ENCODE measurements at regions not wholly inside any gene's neighbourhood (a gene's known extent, or its start where the extent isn't known, plus 50 kb on each side); places are given as distances from the start of the nearest gene placed in this dataset.

DNA sequence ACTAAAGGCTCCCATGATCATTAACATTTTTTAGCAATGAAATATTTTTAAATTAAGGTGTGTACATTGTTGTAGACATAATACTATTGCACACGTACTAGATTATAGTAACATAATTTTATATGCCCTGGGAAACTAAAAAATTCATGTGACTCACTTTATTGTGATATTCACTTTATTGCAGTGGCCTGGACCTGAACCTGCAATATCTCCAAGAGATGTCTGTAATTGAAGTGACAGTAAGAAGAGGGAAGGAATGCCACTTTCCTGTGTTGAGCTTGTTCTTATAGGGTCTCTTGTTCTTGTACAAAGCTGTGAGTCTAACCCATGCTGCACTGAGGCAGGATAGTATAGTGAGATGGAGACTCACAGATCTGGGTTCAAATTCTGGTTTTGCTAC is 66.9 kb upstream of the USP24 start:
- H3K4me3 Mint-ChIP-seq: no peak overlapping the region
- H3K36me3 Mint-ChIP-seq: no peaks in the 10 kb centered on the region
- no peak overlapping the region for H3K27ac Mint-ChIP-seq
- no peaks in the 10 kb centered on the region for H3K27me3 Mint-ChIP-seq
- H3K9me3 Mint-ChIP-seq (ENCODE audit: low read depth): no peaks in the 10 kb centered on the region
- peaks cover 16% of the 10 kb centered on the region for H3K4me1 Mint-ChIP-seq (ENCODE audit: low read depth)

DNA sequence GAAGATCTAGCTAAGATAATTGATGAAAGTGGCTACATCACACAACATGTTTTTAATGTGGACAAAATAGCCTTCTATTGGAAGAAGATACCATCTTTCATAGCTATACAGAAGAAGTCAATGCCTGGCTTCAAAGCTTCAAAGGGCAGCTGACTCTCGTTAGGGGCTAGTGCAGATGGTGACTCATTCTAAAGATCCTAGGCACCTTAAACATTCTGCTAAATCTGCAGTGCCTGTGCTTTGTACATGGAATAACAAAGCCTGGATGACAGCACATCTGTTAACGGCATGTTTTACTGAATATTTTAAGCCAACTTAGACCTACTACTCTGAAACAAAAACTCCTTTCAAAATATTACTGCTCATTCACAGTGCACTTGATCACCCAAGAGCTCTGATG is 65.6 kb upstream of the USP24 start:
- Mint-ChIP-seq H3K4me3 (no peak overlapping the region), H3K36me3 (no peaks in the 10 kb centered on the region), H3K9me3 (ENCODE audit: low read depth) (no peaks in the 10 kb centered on the region), H3K27me3 (no peaks in the 10 kb centered on the region), H3K27ac (no peak overlapping the region), H3K4me1 (ENCODE audit: low read depth) (peaks cover 15% of the 10 kb centered on the region)

DNA sequence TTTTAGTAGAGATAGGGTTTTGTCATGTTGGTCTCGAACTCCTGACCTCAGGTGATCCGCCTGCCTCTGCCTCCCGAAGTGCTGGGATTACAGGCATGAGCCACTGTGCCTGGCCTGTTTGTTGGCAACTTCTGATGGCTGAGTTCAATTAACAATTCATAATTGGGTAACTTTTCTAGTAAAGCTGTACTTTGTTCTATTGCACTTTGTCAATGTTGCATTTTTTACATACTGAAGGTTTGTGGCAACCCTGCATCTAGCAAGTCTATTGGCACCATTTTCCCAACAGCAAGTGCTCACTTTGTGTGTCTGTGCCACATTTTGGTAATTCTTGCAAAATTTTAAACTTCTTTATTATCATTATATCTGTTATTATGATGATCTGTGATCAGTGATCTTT is 64.5 kb upstream of the USP24 start:
- peaks cover 17% of the 10 kb centered on the region for H3K4me1 Mint-ChIP-seq (ENCODE audit: low read depth)
- H3K36me3 Mint-ChIP-seq: no peaks in the 10 kb centered on the region
- H3K27ac Mint-ChIP-seq: no peak overlapping the region
- H3K9me3 Mint-ChIP-seq (ENCODE audit: low read depth): no peaks in the 10 kb centered on the region
- H3K27me3 Mint-ChIP-seq: no peaks in the 10 kb centered on the region
- H3K4me3 Mint-ChIP-seq: no peak overlapping the region

DNA sequence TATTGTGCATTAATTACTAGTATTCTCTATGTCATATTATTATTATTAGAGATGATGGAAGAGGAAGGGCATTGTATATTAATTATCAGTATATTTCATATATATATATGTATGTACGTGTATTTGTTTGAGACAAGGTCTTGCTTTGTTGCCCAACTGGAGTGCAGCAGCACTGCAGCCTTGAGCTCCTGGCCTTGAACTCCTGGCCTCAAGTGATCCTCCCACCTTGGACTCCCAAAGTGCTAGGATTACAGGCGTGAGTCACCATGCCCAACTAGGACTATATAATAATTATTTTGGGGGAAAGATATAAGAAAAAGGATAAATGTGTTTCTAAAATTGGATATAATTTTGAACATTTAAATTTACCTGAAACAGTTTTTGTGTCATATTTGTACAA is 63.2 kb upstream of the USP24 start:
- H3K4me3 Mint-ChIP-seq: no peak overlapping the region
- no peaks in the 10 kb centered on the region for H3K36me3 Mint-ChIP-seq
- no peaks in the 10 kb centered on the region for H3K27me3 Mint-ChIP-seq

DNA sequence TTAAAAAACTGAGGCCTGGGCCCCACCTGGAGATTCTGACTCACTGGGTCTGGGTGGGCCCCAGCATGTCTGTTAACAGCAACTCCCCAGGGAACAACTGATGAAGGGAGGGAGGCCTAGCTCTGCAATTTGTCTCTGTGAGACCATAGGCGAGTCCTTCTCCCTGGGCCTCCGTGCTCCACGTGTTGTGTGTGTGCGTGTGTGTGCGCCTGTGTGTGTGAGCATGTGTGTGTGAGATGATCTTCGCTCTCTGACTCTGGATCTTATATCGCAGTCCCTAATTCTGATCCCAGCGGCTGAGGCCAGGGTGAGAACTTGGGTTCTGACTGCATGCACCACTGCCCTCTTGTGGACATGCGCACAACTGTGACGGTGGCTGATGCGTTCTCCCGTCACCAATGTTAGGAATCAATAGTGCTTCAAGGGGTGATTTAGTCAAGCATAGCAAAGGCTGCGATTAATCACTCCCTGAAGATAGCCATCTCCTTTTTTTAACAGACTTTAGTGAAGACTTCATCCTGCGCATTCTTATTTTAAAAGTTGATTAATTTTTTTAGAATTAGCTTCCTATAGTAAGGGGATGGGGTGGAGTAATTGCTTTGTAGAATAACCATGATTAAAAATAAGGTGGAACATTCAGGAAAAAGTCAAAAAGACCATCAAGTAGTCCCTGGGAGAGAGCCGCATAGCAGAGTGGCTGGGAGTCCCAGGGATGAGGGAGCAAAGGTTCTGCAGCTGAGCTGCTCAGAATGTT is 62.4 kb upstream of the USP24 start:
- H3K36me3 Mint-ChIP-seq: no peaks in the 10 kb centered on the region
- H3K27ac Mint-ChIP-seq: peak overlapping the region; percentile 77

More for the DNA sequence above, 63.2 kb upstream of the USP24 start:
- H3K4me1 Mint-ChIP-seq (ENCODE audit: low read depth): peaks cover 19% of the 10 kb centered on the region
- H3K9me3 Mint-ChIP-seq (ENCODE audit: low read depth): no peaks in the 10 kb centered on the region
- H3K27ac Mint-ChIP-seq: no peak overlapping the region

DNA sequence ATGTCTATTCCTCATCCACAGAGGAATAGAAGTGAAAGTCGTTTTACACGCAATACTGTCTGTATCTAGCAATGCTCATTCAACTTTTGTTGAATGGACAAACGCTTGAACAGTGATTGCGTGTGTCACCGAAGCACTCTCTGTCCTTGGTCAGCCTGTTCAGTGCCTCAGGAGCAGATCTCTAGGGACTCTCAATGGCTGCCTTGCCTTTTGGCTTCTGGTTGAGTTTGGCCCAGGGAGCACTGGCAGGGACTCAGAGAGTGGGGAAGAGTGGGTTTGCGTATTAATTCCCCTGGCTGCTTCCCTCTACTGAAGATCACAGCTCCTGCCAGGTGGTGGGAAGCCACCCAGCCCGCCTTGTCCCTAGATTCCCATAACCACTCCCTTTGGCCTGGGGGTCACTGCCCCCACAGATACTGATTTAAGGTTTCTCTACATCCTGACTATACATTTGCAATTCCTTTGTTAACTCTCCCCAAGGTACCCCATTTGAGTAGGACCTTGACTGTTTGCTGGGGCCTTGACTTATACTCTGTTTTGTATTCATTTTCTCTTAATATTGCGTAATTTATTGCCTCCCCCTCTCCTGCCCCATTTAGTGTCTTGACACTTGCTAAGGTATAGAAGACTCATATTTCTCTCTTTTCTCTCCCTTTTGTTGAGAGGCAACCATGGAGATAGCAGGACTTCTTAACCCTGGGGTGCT is 61.7 kb upstream of the USP24 start:
- no peaks in the 10 kb centered on the region for H3K36me3 Mint-ChIP-seq
- peak overlapping the region; percentile 28 for H3K4me3 Mint-ChIP-seq
- H3K9me3 Mint-ChIP-seq (ENCODE audit: low read depth): no peaks in the 10 kb centered on the region
- H3K4me1 Mint-ChIP-seq (ENCODE audit: low read depth): peaks cover 19% of the 10 kb centered on the region
- H3K27ac Mint-ChIP-seq: peak overlapping the region; percentile 77
- H3K27me3 Mint-ChIP-seq: no peaks in the 10 kb centered on the region

More for the DNA sequence above, 62.4 kb upstream of the USP24 start:
- no peaks in the 10 kb centered on the region for H3K27me3 Mint-ChIP-seq
- H3K9me3 Mint-ChIP-seq (ENCODE audit: low read depth): no peaks in the 10 kb centered on the region
- no peak overlapping the region for H3K4me3 Mint-ChIP-seq
- peaks cover 19% of the 10 kb centered on the region for H3K4me1 Mint-ChIP-seq (ENCODE audit: low read depth)

DNA sequence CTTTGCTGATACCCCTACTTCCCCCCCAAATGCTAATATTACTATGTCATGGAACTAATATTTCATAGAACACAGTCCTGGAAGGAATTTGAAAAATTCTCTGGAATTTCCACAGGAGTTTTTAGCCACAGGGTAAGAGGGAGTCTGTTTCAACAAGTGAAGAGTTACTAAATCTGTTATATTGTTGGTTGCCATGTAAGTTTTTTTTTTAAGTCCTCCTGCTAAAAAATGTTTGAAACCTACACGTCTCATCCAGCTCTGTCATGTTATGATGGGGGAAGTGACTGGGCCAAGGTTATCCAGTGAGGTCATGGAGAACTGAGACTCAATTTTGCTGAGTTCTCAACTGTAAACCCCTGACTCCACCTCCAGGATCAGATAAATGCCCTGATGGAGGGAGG is 60.8 kb upstream of the USP24 start:
- no peaks in the 10 kb centered on the region for H3K36me3 Mint-ChIP-seq
- no peaks in the 10 kb centered on the region for H3K27me3 Mint-ChIP-seq
- peaks cover 19% of the 10 kb centered on the region for H3K4me1 Mint-ChIP-seq (ENCODE audit: low read depth)
- H3K9me3 Mint-ChIP-seq (ENCODE audit: low read depth): no peaks in the 10 kb centered on the region
- H3K27ac Mint-ChIP-seq: peak overlapping the region; percentile 10
- H3K4me3 Mint-ChIP-seq: no peak overlapping the region

DNA sequence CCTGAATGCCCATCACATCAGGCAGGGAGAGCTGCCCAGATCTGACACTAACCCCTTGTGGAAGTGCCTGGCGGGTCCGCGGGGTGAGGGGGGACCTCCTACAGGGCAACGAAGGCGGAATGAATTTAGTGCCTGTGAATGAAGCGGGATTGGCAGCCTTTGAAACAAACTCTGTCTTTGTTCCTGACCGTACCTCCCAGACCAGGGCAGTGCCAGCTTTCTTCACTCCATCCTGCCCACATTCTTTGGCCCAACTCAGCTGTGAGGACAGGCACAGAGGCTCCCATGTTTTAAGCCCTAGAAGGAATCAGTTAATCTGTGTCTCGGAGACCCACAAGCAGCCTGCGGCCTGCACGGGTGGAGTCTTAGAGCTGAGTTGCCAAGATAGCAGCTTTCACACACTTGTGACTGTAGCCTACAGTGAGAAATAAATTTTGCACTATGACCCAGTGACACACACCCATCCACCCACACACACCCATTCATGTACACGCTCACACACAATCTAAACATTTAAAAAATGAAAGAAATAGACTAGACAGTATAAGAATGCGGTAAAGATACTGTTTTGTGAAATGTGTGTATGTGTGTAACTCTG is 60.1 kb upstream of the USP24 start:
- Mint-ChIP-seq H3K4me3 (no peak overlapping the region), H3K9me3 (ENCODE audit: low read depth) (no peaks in the 10 kb centered on the region), H3K36me3 (no peaks in the 10 kb centered on the region), H3K27ac (no peak overlapping the region), H3K27me3 (no peaks in the 10 kb centered on the region), H3K4me1 (ENCODE audit: low read depth) (peaks cover 19% of the 10 kb centered on the region)

DNA sequence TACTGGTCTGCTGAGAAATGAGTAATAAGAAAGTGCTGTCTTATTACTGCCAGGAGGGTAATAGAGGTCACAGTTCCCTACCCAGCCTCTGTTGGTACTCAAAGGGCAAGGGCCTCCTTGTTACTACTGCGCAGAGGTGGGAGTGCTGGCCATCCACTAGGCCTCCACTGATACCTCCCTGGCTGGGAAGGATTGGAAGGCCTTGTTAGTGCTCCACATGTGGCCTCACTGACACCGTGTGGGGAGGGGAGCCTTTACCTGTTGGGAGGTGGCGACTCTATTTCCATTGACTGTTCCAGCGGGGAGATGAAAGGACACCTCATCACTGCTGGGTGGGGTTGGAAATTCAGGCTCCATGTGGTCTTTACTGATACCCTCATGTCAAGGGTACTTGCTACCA is 57.8 kb upstream of the USP24 start:
- H3K27me3 Mint-ChIP-seq: no peaks in the 10 kb centered on the region
- H3K4me1 Mint-ChIP-seq (ENCODE audit: low read depth): peaks cover 18% of the 10 kb centered on the region
- no peaks in the 10 kb centered on the region for H3K9me3 Mint-ChIP-seq (ENCODE audit: low read depth)
- H3K4me3 Mint-ChIP-seq: no peak overlapping the region
- H3K36me3 Mint-ChIP-seq: peaks cover 3% of the 10 kb centered on the region
- H3K27ac Mint-ChIP-seq: no peak overlapping the region

Measured in activated naive CD8-positive, alpha-beta T cell (primary cell).